IMR-90 (cell line): ENCODE measurements at regions not wholly inside any gene's neighbourhood (a gene's known extent, or its start where the extent isn't known, plus 50 kb on each side); places are given as distances from the start of the nearest gene placed in this dataset.

Experiments used
- ATAC-seq: fragments of 200-7000 bp; cut with Tn5 transposase; 2 replicates; pipeline ENCODE4 v1.9.1; 2020; ENCODE audit warnings: low read depth, mild to moderate bottlenecking, moderate library complexity
- BruUV-seq: library from RNA; stranded (reverse); fragments of 400-500 nt; replicated peaks from 2 replicates; lab custom pipeline; 2021; lab: Mats Ljungman, UMichigan
- CTCF ChIA-PET: fragments of 300-600 bp; formaldehyde crosslinking; extraction: SDS; loops from one replicate; lab custom pipeline; 2021; ENCODE audit warnings: antibody characterized with exemption; lab: Yijun Ruan, JAX
- POLR2A ChIA-PET: fragments of 300-600 bp; sonication (Branson Sonifier 250); formaldehyde crosslinking; loops from one replicate; lab custom pipeline; 2022; ENCODE audit warnings: antibody characterized with exemption; ENCODE audit not compliant: unreplicated experiment; lab: Charles Lee
- DNase-seq: peaks from one replicate; pipeline ENCODE4 v3.0.0; 2013
- H2AFZ ChIP-seq: replicated peaks from 2 replicates; pipeline ENCODE3; 2013; ENCODE audit warnings: low read length, mild to moderate bottlenecking; ENCODE audit not compliant: poor library complexity
- H2AK5ac ChIP-seq: 2 replicates; pipeline ENCODE4 v1.6.1; 2013; ENCODE audit warnings: low read depth, low read length, inconsistent platforms
- H2AK9ac ChIP-seq: replicated peaks from 2 replicates; pipeline ENCODE3; 2013; ENCODE audit warnings: mild to moderate bottlenecking, low read depth, low read length, moderate library complexity; ENCODE audit not compliant: poor library complexity
- H2BK120ac ChIP-seq: 2 replicates; pipeline ENCODE4 v1.6.1; 2013; ENCODE audit warnings: low read depth, low read length, inconsistent platforms
- H2BK15ac ChIP-seq: 3 replicates; pipeline ENCODE4 v1.6.1; 2013; ENCODE audit warnings: low read depth, low read length, inconsistent platforms
- H2BK20ac ChIP-seq: 2 replicates; pipeline ENCODE4 v1.6.1; 2013; ENCODE audit warnings: low read depth, mild to moderate bottlenecking, inconsistent platforms, low read length, moderate library complexity
- H2BK5ac ChIP-seq: 2 replicates; pipeline ENCODE4 v1.6.1; 2013; ENCODE audit warnings: mild to moderate bottlenecking, low read depth, low read length, inconsistent platforms; ENCODE audit not compliant: poor library complexity, severe bottlenecking
- H3K14ac ChIP-seq: replicated peaks from 2 replicates; pipeline ENCODE4 v1.6.1; 2013; ENCODE audit warnings: low read depth, low read length, inconsistent platforms
- H3K18ac ChIP-seq: 2 replicates; pipeline ENCODE4 v1.6.1; 2013; ENCODE audit warnings: low read depth, low read length, control low read depth
- H3K23ac ChIP-seq: 2 replicates; pipeline ENCODE4 v1.6.1; 2013; ENCODE audit warnings: low read depth, low read length, inconsistent platforms
- H3K27ac ChIP-seq: 2 replicates; pipeline ENCODE4 v1.5.1; 2013; ENCODE audit warnings: mild to moderate bottlenecking, control low read depth, low read length; ENCODE audit not compliant: insufficient read depth
- H3K27me3 ChIP-seq: 2 replicates; pipeline ENCODE4 v1.6.1; 2013; ENCODE audit warnings: low read length; ENCODE audit not compliant: control insufficient read depth, insufficient read depth
- H3K36me3 ChIP-seq: 2 replicates; pipeline ENCODE4 v1.6.1; 2013; ENCODE audit warnings: low read length, mixed read lengths; ENCODE audit not compliant: control insufficient read depth, insufficient read depth
- H3K4ac ChIP-seq: 2 replicates; pipeline ENCODE4 v1.6.1; 2013; ENCODE audit warnings: low read depth, low read length, inconsistent platforms
- H3K4me1 ChIP-seq: 2 replicates; pipeline ENCODE4 v1.6.1; 2013; ENCODE audit warnings: low read length, mixed read lengths; ENCODE audit not compliant: control insufficient read depth, insufficient read depth
- H3K4me2 ChIP-seq: 2 replicates; pipeline ENCODE4 v1.6.1; 2013; ENCODE audit warnings: low read depth, mild to moderate bottlenecking, control low read depth, low read length, moderate library complexity
- H3K4me3 ChIP-seq: 2 replicates; pipeline ENCODE4 v1.5.1; 2013; ENCODE audit warnings: low read depth, mild to moderate bottlenecking, control low read depth, low read length, moderate library complexity; ENCODE audit not compliant: insufficient read depth
- H3K56ac ChIP-seq: 2 replicates; pipeline ENCODE4 v1.6.1; 2013; ENCODE audit warnings: low read length, inconsistent platforms; ENCODE audit not compliant: insufficient read depth; ENCODE audit errors: extremely low read depth
- H3K79me1 ChIP-seq, 2 experiments: 2 replicates each; pipeline ENCODE4 v1.6.1; 2013; ENCODE audit warnings: low read length in 2 of 2, inconsistent platforms in 1 of 2, low read depth in 1 of 2
- H3K9ac ChIP-seq: 2 replicates; pipeline ENCODE4 v1.6.1; 2013; ENCODE audit warnings: low read depth, low read length, control low read depth
- H3K9me1 ChIP-seq: 2 replicates; pipeline ENCODE4 v1.6.1; 2013; ENCODE audit warnings: low read length, inconsistent platforms; ENCODE audit not compliant: insufficient read depth
- H3K9me3 ChIP-seq: 2 replicates; pipeline ENCODE4 v1.6.1; 2013; ENCODE audit warnings: low read length; ENCODE audit not compliant: control insufficient read depth, insufficient read depth
- H4K20me1 ChIP-seq: 2 replicates; pipeline ENCODE4 v1.6.1; 2013; ENCODE audit warnings: low read length, inconsistent platforms; ENCODE audit not compliant: insufficient read depth
- H4K5ac ChIP-seq: 2 replicates; pipeline ENCODE4 v1.6.1; 2013; ENCODE audit warnings: mild to moderate bottlenecking, low read depth, low read length, control low read depth
- H4K8ac ChIP-seq, 2 experiments: 2 replicates each; pipeline ENCODE4 v1.6.1; 2013; ENCODE audit warnings: low read depth in 2 of 2, low read length in 2 of 2, control low read depth in 1 of 2, inconsistent platforms in 1 of 2
- H4K91ac ChIP-seq: 2 replicates; pipeline ENCODE4 v1.6.1; 2013; ENCODE audit warnings: low read depth, low read length, inconsistent platforms; ENCODE audit not compliant: insufficient read depth
- FOS ChIP-seq: fragments of 150-350 bp; IDR thresholded peaks from 2 replicates; pipeline ENCODE4 v1.6.1; 2016; ENCODE audit warnings: low read depth, low read length
- NFE2L2 ChIP-seq: fragments of 150-350 bp; IDR thresholded peaks from 2 replicates; pipeline ENCODE4 v1.6.1; 2016; ENCODE audit warnings: low read depth, mild to moderate bottlenecking, low read length
- POLR2A ChIP-seq: IDR thresholded peaks from 2 replicates; pipeline ENCODE4 v1.6.1; 2012; ENCODE audit warnings: mild to moderate bottlenecking, low read depth, low read length
- RFX5 ChIP-seq: IDR thresholded peaks from 2 replicates; pipeline ENCODE4 v1.8.0; 2012; ENCODE audit warnings: low read depth, mild to moderate bottlenecking, low read length, moderate library complexity
- WGBS, 2 experiments: methylation state at CpG; one replicate each; pipeline versions ENCODE4 v1.1.5 to v1.1.7; 2013; ENCODE audit warnings: missing lambda C conversion rate in 2 of 2; ENCODE audit not compliant: insufficient read length in 1 of 2; ENCODE audit errors: extremely low coverage in 2 of 2; 5-methylcytosine and 5-hydroxymethylcytosine counted together
- dilution Hi-C: fragments of 300-500 bp; cut with HindIII; formaldehyde crosslinking; loops from one replicate; pipeline ENCODE4 v1.14.3; 2018; ENCODE audit warnings: low sequenced_read_pairs; ENCODE audit not compliant: unreplicated experiment
- in situ Hi-C: fragments of 300-500 bp; cut with MboI; formaldehyde crosslinking; loops from 3 replicates; pipeline ENCODE4 v1.14.3; 2019; ENCODE audit warnings: low sequenced_read_pairs, inconsistent platforms, mixed read lengths
- intact Hi-C: fragments of 100-400 bp; cut with micrococcal nuclease; formaldehyde crosslinking; loops from 2 replicates; pipeline ENCODE4 v1.10.0; 2022
- TF ChIP-seq, protein P1 (sequence below): fragments of 150-350 bp; IDR thresholded peaks from 2 replicates; pipeline ENCODE4 v1.6.1; 2016; ENCODE audit warnings: low read depth, mild to moderate bottlenecking, low read length, moderate library complexity, borderline replicate concordance

DNA sequence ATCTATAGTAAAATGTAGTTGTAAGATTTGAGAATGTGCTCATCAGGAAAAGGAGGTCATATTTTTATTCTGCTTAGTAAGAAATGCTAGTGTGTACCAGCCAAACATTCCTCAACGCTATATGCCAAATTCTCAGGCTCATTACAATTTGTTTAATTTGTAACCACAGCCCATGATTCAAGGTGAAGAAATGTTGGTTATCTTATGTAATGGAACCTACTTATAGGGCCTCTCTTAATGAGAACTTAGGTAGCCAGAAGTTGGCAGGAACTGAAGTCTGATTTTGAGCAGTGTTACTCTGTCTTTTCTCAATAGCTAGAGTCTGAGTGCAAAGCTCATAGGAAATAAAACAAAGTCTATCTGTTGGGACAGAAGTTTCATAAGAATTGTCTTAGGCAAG, 595.0 kb downstream of the GLUD2 start:
- no peak overlapping the region for H2BK20ac ChIP-seq
- TF ChIP-seq POLR2A = no peak
- TF ChIP-seq, protein P1, sequence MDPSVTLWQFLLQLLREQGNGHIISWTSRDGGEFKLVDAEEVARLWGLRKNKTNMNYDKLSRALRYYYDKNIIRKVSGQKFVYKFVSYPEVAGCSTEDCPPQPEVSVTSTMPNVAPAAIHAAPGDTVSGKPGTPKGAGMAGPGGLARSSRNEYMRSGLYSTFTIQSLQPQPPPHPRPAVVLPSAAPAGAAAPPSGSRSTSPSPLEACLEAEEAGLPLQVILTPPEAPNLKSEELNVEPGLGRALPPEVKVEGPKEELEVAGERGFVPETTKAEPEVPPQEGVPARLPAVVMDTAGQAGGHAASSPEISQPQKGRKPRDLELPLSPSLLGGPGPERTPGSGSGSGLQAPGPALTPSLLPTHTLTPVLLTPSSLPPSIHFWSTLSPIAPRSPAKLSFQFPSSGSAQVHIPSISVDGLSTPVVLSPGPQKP = no peak
- TF ChIP-seq NFE2L2 = no peak
- TF ChIP-seq RFX5 = no peak
- TF ChIP-seq FOS = no peak
- H3K18ac ChIP-seq = no peak overlapping the region
- WGBS, 2 experiments = no CpG with 5 or more reads among the region's 1 CpG
- no peak overlapping the region for H3K14ac ChIP-seq
- H4K20me1 ChIP-seq = no peaks in the 10 kb centered on the region
- ATAC-seq = no peak
- no peak overlapping the region for H3K23ac ChIP-seq
- H3K4me2 ChIP-seq = no peak overlapping the region
- no peaks in the 10 kb centered on the region for H3K36me3 ChIP-seq
- no peaks in the 10 kb centered on the region for H3K27me3 ChIP-seq
- H2BK15ac ChIP-seq = no peak overlapping the region
- no peak overlapping the region for H2AFZ ChIP-seq
- H3K9me1 ChIP-seq = no peaks in the 10 kb centered on the region
- H2AK9ac ChIP-seq = no peak overlapping the region
- CTCF ChIA-PET = no interaction called here
- no peak overlapping the region for H3K56ac ChIP-seq
- no peak for DNase-seq
- dilution Hi-C loops (no loop called here), in situ Hi-C loops (no loop called here), intact Hi-C loops (no loop called here)
- no peaks in the 10 kb centered on the region for H3K79me1 ChIP-seq
- H3K4me1 ChIP-seq = no peaks in the 10 kb centered on the region
- no peak overlapping the region for H3K27ac ChIP-seq
- no peaks in the 10 kb centered on the region for H3K9me3 ChIP-seq
- H2AK5ac ChIP-seq = no peak overlapping the region
- H3K9ac ChIP-seq = no peak overlapping the region
- H2BK120ac ChIP-seq = no peak overlapping the region
- no peak overlapping the region for H3K4ac ChIP-seq
- BruUV-seq = no TSS peak
- no peak overlapping the region for H4K8ac ChIP-seq
- H4K91ac ChIP-seq = no peak overlapping the region
- H3K4me3 ChIP-seq = no peak overlapping the region
- H4K5ac ChIP-seq = no peak overlapping the region
- POLR2A ChIA-PET = no interaction called here
- no peak overlapping the region for H2BK5ac ChIP-seq
